ENCODE measurements at regions not wholly inside any gene's neighbourhood (a gene's known extent, or its start where the extent isn't known, plus 50 kb on each side); places are given as distances from the start of the nearest gene placed in this dataset.

DNA sequence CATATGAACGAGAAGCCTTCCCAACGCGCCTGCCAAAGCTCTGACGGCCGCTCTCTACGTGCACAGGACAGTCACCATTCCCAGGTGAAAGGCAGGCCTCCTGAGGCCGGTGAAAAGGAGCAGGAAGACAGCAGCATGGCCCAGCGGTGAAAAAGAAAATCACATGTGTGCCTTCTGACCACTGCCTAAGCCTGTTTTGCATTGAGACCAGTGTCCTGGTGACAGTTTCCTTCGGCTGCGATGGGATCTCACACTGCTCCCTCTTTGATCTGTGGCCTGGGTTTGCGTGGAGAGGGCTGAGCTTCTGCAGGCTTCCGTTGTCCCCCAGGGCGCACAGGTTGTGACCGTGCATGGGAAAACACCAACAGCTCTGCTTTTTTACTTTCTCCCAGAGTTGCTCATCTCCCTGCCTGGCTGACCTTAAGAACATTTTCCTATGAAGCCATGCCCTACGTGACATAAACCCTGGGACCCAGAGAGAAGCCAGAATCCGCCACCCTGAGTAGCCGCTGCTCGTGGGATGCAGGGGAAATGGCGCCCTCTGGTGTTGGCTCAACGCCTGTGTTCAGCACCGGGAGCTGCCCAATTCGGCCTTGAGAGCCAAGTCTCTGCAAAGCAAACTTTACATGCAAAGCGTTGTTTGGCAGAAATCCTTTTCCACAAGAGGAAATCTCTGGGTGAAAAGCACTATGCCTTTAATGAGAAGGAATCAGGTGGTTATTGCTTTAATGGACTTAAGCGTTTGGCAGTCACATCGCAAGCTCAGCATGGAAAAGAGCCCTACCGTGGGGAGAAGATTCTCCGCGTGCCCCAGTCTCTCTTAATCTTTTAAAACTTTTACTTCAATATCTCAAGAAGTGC, 112.2 kb upstream of the GPR12 start:
- TF ChIP-seq, protein P1, sequence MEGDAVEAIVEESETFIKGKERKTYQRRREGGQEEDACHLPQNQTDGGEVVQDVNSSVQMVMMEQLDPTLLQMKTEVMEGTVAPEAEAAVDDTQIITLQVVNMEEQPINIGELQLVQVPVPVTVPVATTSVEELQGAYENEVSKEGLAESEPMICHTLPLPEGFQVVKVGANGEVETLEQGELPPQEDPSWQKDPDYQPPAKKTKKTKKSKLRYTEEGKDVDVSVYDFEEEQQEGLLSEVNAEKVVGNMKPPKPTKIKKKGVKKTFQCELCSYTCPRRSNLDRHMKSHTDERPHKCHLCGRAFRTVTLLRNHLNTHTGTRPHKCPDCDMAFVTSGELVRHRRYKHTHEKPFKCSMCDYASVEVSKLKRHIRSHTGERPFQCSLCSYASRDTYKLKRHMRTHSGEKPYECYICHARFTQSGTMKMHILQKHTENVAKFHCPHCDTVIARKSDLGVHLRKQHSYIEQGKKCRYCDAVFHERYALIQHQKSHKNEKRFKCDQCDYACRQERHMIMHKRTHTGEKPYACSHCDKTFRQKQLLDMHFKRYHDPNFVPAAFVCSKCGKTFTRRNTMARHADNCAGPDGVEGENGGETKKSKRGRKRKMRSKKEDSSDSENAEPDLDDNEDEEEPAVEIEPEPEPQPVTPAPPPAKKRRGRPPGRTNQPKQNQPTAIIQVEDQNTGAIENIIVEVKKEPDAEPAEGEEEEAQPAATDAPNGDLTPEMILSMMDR (IDR thresholded peaks at IDR 0.05) = peak; percentile 15 to 38 (median 31)
- TF ChIP-seq EP300 (IDR thresholded peaks at IDR 0.05) = no peak
